Osteoblast (primary cell): ENCODE measurements at regions not wholly inside any gene's neighbourhood (a gene's known extent, or its start where the extent isn't known, plus 50 kb on each side); places are given as distances from the start of the nearest gene placed in this dataset.
"Not testable (repeated sequence)": the region's sequence is repeated elsewhere in the genome, so short reads cannot be mapped to it uniquely, and the experiment has no call there.

ENCODE experiments used
- DNase-seq: peaks from one replicate; pipeline ENCODE4 v3.0.0; 2011; ENCODE audit warnings: low spot score, mixed read lengths; ENCODE audit not compliant: insufficient read length; ENCODE audit errors: missing footprints
- H2AFZ ChIP-seq: 2 replicates; pipeline ENCODE4 v1.6.0; 2011; ENCODE audit warnings: mild to moderate bottlenecking, low read length
- H3K27ac ChIP-seq: 2 replicates; pipeline ENCODE4 v1.5.1; 2011; ENCODE audit warnings: mild to moderate bottlenecking, low read depth, low read length, moderate library complexity
- H3K27me3 ChIP-seq: 2 replicates; pipeline ENCODE4 v1.6.0; 2012; ENCODE audit warnings: mild to moderate bottlenecking, control low read depth, inconsistent platforms, low read length, moderate library complexity; ENCODE audit not compliant: insufficient read depth
- H3K36me3 ChIP-seq: 2 replicates; pipeline ENCODE4 v1.5.1; 2011; ENCODE audit warnings: mild to moderate bottlenecking, low read length, control low read depth, moderate library complexity; ENCODE audit not compliant: insufficient read depth
- H3K4me1 ChIP-seq: 2 replicates; pipeline ENCODE4 v1.5.1; 2011; ENCODE audit warnings: mild to moderate bottlenecking, low read length, control low read depth, moderate library complexity; ENCODE audit not compliant: insufficient read depth
- H3K4me2 ChIP-seq: 2 replicates; pipeline ENCODE4 v1.6.0; 2011; ENCODE audit warnings: mild to moderate bottlenecking, low read length; ENCODE audit not compliant: insufficient read depth
- H3K4me3 ChIP-seq: fragments of 200-600 bp; sonication (generic); 3 replicates; pipeline ENCODE4 v1.5.1; 2012; ENCODE audit warnings: mild to moderate bottlenecking, low read length, inconsistent platforms; ENCODE audit not compliant: insufficient read depth
- H3K79me2 ChIP-seq: 2 replicates; pipeline ENCODE4 v1.6.0; 2012; ENCODE audit warnings: mild to moderate bottlenecking, low read length, control low read depth, inconsistent platforms; ENCODE audit not compliant: insufficient read depth
- H3K9me3 ChIP-seq: 2 replicates; pipeline ENCODE4 v1.5.1; 2011; ENCODE audit warnings: low read depth, low read length, control low read depth
- H4K20me1 ChIP-seq: 2 replicates; pipeline ENCODE4 v1.6.0; 2012; ENCODE audit warnings: mild to moderate bottlenecking, low read length, control low read depth; ENCODE audit not compliant: insufficient read depth
- TF ChIP-seq, protein P1 (sequence below): IDR thresholded peaks from 2 replicates; pipeline ENCODE4 v1.5.1; 2011; ENCODE audit warnings: mild to moderate bottlenecking, low read depth, low read length, moderate library complexity; ENCODE audit errors: extremely low read depth

DNA sequence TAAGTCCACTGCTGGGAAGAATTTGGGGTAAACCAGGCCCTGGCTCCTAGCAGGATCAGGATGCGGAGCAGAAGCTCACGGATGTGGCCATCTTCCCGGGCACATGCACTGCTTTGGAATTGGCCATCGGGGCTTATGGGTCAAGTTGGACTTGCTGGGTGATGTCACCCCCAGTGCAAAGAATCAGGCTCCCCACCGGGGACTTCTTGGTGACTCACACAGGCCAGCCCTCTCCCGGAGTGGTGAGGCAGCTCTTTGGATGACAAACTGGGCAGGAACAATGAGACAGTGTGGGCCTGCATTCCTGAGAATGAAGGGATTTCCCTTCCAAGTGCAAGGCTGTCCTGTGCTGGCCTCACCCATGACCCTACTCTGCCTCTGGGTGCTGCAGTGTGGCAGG is 128.8 kb upstream of the ANO1 start:
- Histone ChIP-seq H3K4me2 (no peak overlapping the region), H4K20me1 (no peaks in the 10 kb centered on the region), H3K4me3 (no peak overlapping the region), H2AFZ (no peak overlapping the region), H3K4me1 (peaks cover 13% of the 10 kb centered on the region), H3K36me3 (no peaks in the 10 kb centered on the region), H3K27ac (no peak overlapping the region), H3K9me3 (no peaks in the 10 kb centered on the region), H3K79me2 (no peaks in the 10 kb centered on the region), H3K27me3 (peaks cover 23% of the 10 kb centered on the region)
- peak; percentile 99 for DNase-seq
- TF ChIP-seq, protein P1, sequence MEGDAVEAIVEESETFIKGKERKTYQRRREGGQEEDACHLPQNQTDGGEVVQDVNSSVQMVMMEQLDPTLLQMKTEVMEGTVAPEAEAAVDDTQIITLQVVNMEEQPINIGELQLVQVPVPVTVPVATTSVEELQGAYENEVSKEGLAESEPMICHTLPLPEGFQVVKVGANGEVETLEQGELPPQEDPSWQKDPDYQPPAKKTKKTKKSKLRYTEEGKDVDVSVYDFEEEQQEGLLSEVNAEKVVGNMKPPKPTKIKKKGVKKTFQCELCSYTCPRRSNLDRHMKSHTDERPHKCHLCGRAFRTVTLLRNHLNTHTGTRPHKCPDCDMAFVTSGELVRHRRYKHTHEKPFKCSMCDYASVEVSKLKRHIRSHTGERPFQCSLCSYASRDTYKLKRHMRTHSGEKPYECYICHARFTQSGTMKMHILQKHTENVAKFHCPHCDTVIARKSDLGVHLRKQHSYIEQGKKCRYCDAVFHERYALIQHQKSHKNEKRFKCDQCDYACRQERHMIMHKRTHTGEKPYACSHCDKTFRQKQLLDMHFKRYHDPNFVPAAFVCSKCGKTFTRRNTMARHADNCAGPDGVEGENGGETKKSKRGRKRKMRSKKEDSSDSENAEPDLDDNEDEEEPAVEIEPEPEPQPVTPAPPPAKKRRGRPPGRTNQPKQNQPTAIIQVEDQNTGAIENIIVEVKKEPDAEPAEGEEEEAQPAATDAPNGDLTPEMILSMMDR: no peak

DNA sequence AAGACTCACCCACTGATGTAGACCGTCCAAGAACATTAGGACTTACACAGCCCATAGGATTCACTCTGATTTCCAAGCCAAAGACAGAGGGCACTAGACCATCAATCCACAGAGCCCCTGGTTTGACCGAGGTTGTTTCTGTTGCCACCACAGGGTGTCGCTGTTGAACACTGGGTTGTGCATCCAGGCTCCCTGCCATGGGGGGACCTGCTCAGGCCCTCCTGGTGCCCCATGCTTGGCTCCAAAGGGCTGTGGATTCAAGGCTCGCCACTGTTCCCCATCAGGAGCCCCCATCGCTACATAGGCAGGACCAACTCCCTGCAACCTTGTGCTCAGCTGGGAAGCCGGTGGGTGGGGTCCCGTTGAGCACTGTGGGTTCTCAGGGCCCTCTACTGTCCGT is 128.0 kb upstream of the ANO1 start:
- Histone ChIP-seq H4K20me1 (no peaks in the 10 kb centered on the region), H3K36me3 (no peaks in the 10 kb centered on the region), H3K4me2 (no peak overlapping the region), H3K4me1 (peaks cover 13% of the 10 kb centered on the region), H3K9me3 (no peaks in the 10 kb centered on the region), H3K27ac (no peak overlapping the region), H3K4me3 (no peak overlapping the region), H2AFZ (no peak overlapping the region), H3K27me3 (peaks cover 22% of the 10 kb centered on the region), H3K79me2 (no peaks in the 10 kb centered on the region)
- TF ChIP-seq, protein P1: peak; percentile 53
- DNase-seq: peak; percentile 62

DNA sequence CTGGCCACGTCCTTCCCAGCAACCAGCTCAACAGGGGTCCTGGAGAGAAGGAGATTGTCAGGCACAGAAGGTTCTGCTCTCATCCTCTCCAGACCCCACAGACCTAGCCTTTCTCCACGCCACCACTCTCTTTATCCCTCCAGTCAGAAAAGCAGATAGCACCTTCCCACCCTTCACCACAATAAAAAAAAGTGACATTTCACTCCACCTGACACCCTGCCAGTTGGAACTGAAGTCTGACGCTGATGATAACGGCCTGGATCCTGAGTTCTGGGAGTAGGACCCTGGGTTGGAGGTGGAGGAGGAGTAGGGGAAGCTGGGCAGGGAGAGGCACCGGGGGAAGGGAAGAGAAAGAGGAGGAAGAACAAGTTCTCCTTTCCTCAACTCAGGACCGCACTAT is 127.5 kb upstream of the ANO1 start:
- TF ChIP-seq, protein P1: no peak
- Histone ChIP-seq H4K20me1 (no peaks in the 10 kb centered on the region), H3K36me3 (no peaks in the 10 kb centered on the region), H3K27me3 (peaks cover 17% of the 10 kb centered on the region), H3K79me2 (no peaks in the 10 kb centered on the region), H3K4me3 (no peak overlapping the region), H3K27ac (no peak overlapping the region), H3K9me3 (no peaks in the 10 kb centered on the region), H2AFZ (no peak overlapping the region), H3K4me2 (no peak overlapping the region), H3K4me1 (peaks cover 13% of the 10 kb centered on the region)
- DNase-seq: no peak

DNA sequence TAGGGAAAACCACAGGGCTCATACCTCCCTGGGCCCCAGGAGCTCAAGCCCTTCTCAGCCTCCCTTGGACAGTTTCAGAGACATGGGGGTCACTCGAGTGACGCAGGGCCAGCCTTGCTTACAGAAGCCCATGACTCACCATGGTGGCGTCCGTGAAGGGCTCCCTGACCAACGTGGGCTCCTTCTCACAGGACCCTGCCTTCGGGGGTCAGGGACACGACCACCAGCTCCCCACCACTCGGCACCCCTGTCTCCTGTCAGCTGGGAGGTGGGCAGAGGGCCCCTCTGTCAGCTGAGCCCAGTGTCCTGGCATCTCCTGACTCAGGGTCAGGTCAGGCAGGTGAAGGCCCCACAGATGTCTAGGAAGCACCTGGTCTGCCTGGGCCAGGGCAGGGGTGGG is 126.3 kb upstream of the ANO1 start:
- no peak for DNase-seq
- no peaks in the 10 kb centered on the region for H3K9me3 ChIP-seq
- H3K4me2 ChIP-seq: no peak overlapping the region
- no peaks in the 10 kb centered on the region for H4K20me1 ChIP-seq
- H3K27me3 ChIP-seq: peaks cover 9% of the 10 kb centered on the region
- H3K4me3 ChIP-seq: no peak overlapping the region
- no peak overlapping the region for H2AFZ ChIP-seq
- H3K36me3 ChIP-seq: no peaks in the 10 kb centered on the region
- H3K4me1 ChIP-seq: peaks cover 13% of the 10 kb centered on the region
- no peaks in the 10 kb centered on the region for H3K79me2 ChIP-seq
- H3K27ac ChIP-seq: no peak overlapping the region
- TF ChIP-seq, protein P1: no peak

DNA sequence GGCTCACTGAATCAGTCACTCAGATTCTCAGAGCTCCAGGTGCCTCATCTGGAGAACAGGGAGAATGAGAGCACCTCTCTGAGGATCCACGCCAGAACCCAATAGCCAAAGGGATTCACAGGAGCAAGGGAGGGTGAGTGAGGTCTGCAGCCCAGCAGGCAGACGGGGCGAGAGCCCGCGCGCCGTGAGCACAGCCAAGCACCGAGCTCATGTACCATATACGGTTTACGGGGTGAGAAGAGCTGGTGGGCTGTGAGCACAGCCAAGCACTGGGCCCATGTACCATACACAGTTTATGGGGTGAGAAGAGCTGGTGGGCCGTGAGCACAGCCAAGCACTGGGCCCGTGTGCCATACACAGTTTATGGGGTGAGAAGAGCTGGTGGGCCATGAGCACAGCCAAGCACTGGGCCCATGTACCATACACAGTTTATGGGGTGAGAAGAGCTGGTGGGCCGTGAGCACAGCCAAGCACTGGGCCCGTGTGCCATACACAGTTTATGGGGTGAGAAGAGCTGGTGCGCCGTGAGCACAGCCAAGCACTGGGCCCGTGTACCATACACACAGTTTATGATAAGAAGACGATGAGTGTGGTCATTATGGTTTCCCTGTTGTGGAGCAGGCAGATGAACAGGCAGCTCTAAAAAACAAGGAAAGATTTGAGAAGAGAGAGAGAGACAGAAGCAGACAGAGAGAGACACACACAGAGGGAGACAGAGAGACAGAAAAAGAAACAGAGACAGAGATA is 125.7 kb upstream of the ANO1 start:
- H2AFZ ChIP-seq, H3K4me2 ChIP-seq, H4K20me1 ChIP-seq, H3K27ac ChIP-seq, H3K27me3 ChIP-seq, H3K36me3 ChIP-seq, H3K4me3 ChIP-seq, H3K9me3 ChIP-seq, H3K79me2 ChIP-seq: not testable (repeated sequence)
- peak; percentile 68 for DNase-seq
- peaks cover 13% of the 10 kb centered on the region for H3K4me1 ChIP-seq
